Upper lobe of right lung (tissue), 1 donor: ENCODE measurements at regions not wholly inside any gene's neighbourhood (a gene's known extent, or its start where the extent isn't known, plus 50 kb on each side); places are given as distances from the start of the nearest gene placed in this dataset.

Experiments used
- ATAC-seq: fragments of 200-7000 bp; cut with Tn5 transposase; one replicate; pipeline ENCODE4 v1.9.1; 2020; ENCODE audit warnings: mild to moderate bottlenecking, moderate library complexity
- DNase-seq: peaks from one replicate; pipeline ENCODE4 v3.0.0-alpha.2; 2020
- H3K27ac ChIP-seq: fragments of 200-600 bp; one replicate; pipeline ENCODE4 v1.8.0; 2022
- H3K27me3 ChIP-seq: fragments of 200-600 bp; one replicate; pipeline ENCODE4 v1.8.0; 2022; ENCODE audit warnings: mild to moderate bottlenecking
- H3K36me3 ChIP-seq: fragments of 200-600 bp; one replicate; pipeline ENCODE4 v1.8.0; 2022
- H3K4me1 ChIP-seq: fragments of 200-600 bp; one replicate; pipeline ENCODE4 v1.8.0; 2022
- H3K4me3 ChIP-seq: fragments of 200-600 bp; one replicate; pipeline ENCODE4 v1.8.0; 2022; ENCODE audit warnings: mild to moderate bottlenecking
- H3K9me3 ChIP-seq: fragments of 200-600 bp; one replicate; pipeline ENCODE4 v1.8.0; 2022
- CTCF ChIP-seq: fragments of 200-600 bp; IDR thresholded peaks from one replicate; pipeline ENCODE4 v1.8.0; 2022; ENCODE audit warnings: antibody characterized with exemption
- intact Hi-C: fragments of 100-400 bp; cut with DNase I; formaldehyde crosslinking; loops from one replicate; pipeline ENCODE4 v1.11.0; 2022
- donor health status: DM: no; HTN: yes; CAD: no; lungs with severe emphysema.

- Histone ChIP-seq H3K27me3 (no peaks in the 10 kb centered on the region), H3K36me3 (no peaks in the 10 kb centered on the region), H3K9me3 (no peaks in the 10 kb centered on the region), H3K4me3 (no peak overlapping the region), H3K4me1 (no peaks in the 10 kb centered on the region), H3K27ac (no peak overlapping the region)
- ATAC-seq (no peak), DNase-seq (no peak)
- TF ChIP-seq CTCF = no peak
- intact Hi-C loops = no loop called here
Measured at GRCh38 chr5:24065779-24066178, 558.4 kb downstream of the PRDM9 start.

GRCh38 chr5:24067208-24067607 lies 559.8 kb downstream of the PRDM9 start:
- Histone ChIP-seq H3K9me3 (no peaks in the 10 kb centered on the region), H3K36me3 (no peaks in the 10 kb centered on the region), H3K4me3 (no peak overlapping the region), H3K4me1 (no peaks in the 10 kb centered on the region), H3K27me3 (no peaks in the 10 kb centered on the region), H3K27ac (no peak overlapping the region)
- DNase-seq = no peak
- intact Hi-C loops = no loop called here
- TF ChIP-seq CTCF = no peak
- no peak for ATAC-seq

- H3K4me1 ChIP-seq = no peaks in the 10 kb centered on the region
- no peak overlapping the region for H3K4me3 ChIP-seq
- no peaks in the 10 kb centered on the region for H3K36me3 ChIP-seq
- intact Hi-C loops = no loop called here
- ATAC-seq (no peak), DNase-seq (no peak)
- no peaks in the 10 kb centered on the region for H3K9me3 ChIP-seq
- no peak overlapping the region for H3K27ac ChIP-seq
- no peaks in the 10 kb centered on the region for H3K27me3 ChIP-seq
- no peak for TF ChIP-seq CTCF
Measured at GRCh38 chr5:24068524-24068923, 561.1 kb downstream of the PRDM9 start.

- Histone ChIP-seq H3K9me3 (no peaks in the 10 kb centered on the region), H3K4me3 (no peak overlapping the region), H3K27ac (no peak overlapping the region), H3K27me3 (no peaks in the 10 kb centered on the region), H3K36me3 (no peaks in the 10 kb centered on the region), H3K4me1 (no peaks in the 10 kb centered on the region)
- no peak for TF ChIP-seq CTCF
- intact Hi-C loops = no loop called here
- ATAC-seq (no peak), DNase-seq (no peak)
Measured at GRCh38 chr5:24073107-24073506, 565.7 kb downstream of the PRDM9 start.

GRCh38 chr5:24080046-24080445 lies 564.7 kb downstream of the CDH10 start:
- no peaks in the 10 kb centered on the region for H3K9me3 ChIP-seq

More at GRCh38 chr5:24080046-24080445, 564.7 kb downstream of the CDH10 start:
- no peak overlapping the region for H3K27ac ChIP-seq
- ATAC-seq = no peak
- TF ChIP-seq CTCF = no peak
- intact Hi-C loops = no loop called here
- no peaks in the 10 kb centered on the region for H3K36me3 ChIP-seq
- no peak overlapping the region for H3K4me3 ChIP-seq
- DNase-seq = no peak
- no peaks in the 10 kb centered on the region for H3K4me1 ChIP-seq
- H3K27me3 ChIP-seq = no peaks in the 10 kb centered on the region
